Thyroid gland (tissue), 4 donors: ENCODE measurements at regions not wholly inside any gene's neighbourhood (a gene's known extent, or its start where the extent isn't known, plus 50 kb on each side); places are given as distances from the start of the nearest gene placed in this dataset.

Experiments
- POLR2A ChIP-seq, 2 donors: fragments of 450-650 bp; IDR thresholded peaks; one replicate each; pipeline ENCODE4 v1.6.1; 2017; ENCODE audit warnings: antibody characterized with exemption in 2 of 2, mild to moderate bottlenecking in 2 of 2, moderate library complexity in 1 of 2
- TF ChIP-seq, protein P1 (sequence below), 6 experiments: fragments of 200-600 bp in 3 of 6; fragments of 450-650 bp in 3 of 6; sonication (generic) in 3 of 6; IDR thresholded peaks; one replicate each; pipeline ENCODE4 v1.5.1; 2016 to 2019; ENCODE audit warnings: antibody characterized with exemption in 6 of 6, mild to moderate bottlenecking in 2 of 6, inconsistent platforms in 1 of 6, moderate library complexity in 1 of 6

DNA sequence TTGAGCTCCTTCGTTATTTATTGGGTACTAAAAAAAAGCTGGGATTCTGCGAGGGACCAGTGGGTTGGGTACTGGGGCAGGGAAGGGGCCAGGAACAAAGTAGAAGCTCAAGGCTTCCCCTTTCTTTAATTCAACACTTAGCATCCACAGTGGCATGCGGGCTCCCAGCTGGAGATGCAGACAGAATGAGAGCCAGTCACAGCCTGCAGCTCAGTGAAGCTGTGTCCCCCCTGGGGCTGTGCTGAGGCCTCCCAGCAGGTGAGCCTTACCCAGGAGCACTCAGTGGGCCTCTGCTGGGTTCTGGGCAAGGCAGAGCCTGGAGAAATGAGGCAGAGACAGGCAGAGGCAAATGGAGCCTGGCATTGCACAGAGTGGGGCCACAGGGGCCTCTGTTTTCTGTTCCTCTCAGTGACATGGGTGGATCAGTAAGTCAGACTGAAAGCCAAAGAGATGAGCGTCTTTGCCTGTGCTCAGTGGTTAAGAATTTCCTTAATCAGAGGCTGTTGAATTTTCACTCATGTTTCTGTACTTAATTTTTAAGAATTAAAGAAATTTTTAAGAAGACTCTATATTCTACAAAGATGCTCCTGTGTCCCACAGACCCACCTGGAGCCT, 181.4 kb upstream of the RBPJ start:
- TF ChIP-seq, protein P1, sequence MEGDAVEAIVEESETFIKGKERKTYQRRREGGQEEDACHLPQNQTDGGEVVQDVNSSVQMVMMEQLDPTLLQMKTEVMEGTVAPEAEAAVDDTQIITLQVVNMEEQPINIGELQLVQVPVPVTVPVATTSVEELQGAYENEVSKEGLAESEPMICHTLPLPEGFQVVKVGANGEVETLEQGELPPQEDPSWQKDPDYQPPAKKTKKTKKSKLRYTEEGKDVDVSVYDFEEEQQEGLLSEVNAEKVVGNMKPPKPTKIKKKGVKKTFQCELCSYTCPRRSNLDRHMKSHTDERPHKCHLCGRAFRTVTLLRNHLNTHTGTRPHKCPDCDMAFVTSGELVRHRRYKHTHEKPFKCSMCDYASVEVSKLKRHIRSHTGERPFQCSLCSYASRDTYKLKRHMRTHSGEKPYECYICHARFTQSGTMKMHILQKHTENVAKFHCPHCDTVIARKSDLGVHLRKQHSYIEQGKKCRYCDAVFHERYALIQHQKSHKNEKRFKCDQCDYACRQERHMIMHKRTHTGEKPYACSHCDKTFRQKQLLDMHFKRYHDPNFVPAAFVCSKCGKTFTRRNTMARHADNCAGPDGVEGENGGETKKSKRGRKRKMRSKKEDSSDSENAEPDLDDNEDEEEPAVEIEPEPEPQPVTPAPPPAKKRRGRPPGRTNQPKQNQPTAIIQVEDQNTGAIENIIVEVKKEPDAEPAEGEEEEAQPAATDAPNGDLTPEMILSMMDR (IDR thresholded peaks at IDR 0.05) = no peak
- TF ChIP-seq POLR2A (IDR thresholded peaks at IDR 0.05) = no peak
